HL-60 (cell line): ENCODE measurements at regions not wholly inside any gene's neighbourhood (a gene's known extent, or its start where the extent isn't known, plus 50 kb on each side); places are given as distances from the start of the nearest gene placed in this dataset.
"Not testable (repeated sequence)": the region's sequence is repeated elsewhere in the genome, so short reads cannot be mapped to it uniquely, and the experiment has no call there.

Experiments used
- CTCF ChIP-seq: IDR thresholded peaks from one replicate; pipeline ENCODE4 v1.5.1; 2011; ENCODE audit warnings: low read length, control low read depth, inconsistent platforms; ENCODE audit not compliant: insufficient read depth
- POLR2AphosphoS5 ChIP-seq: IDR thresholded peaks from 2 replicates; pipeline ENCODE4 v1.6.1; 2012; ENCODE audit warnings: low read depth
- REST ChIP-seq: IDR thresholded peaks from 2 replicates; pipeline ENCODE4 v1.6.1; 2012; ENCODE audit warnings: low read depth; ENCODE audit not compliant: insufficient replicate concordance

- not testable (repeated sequence) for TF ChIP-seq CTCF, REST, POLR2AphosphoS5
Measured at GRCh38 chr4:156509921-156510320, 461.7 kb downstream of the PDGFC start.
